GM12865 (cell line): ENCODE measurements at regions not wholly inside any gene's neighbourhood (a gene's known extent, or its start where the extent isn't known, plus 50 kb on each side); places are given as distances from the start of the nearest gene placed in this dataset.

Experiments used
- DNase-seq: peaks from one replicate; pipeline ENCODE4 v3.0.0; 2010; ENCODE audit warnings: low read depth
- H3K4me3 ChIP-seq: 2 replicates; pipeline ENCODE4 v1.5.1; 2011; ENCODE audit warnings: mild to moderate bottlenecking, low read depth, low read length, control low read depth
- CTCF ChIP-seq: IDR thresholded peaks from 2 replicates; pipeline ENCODE4 v1.5.1; 2011; ENCODE audit warnings: low read length, control low read depth, low read depth, inconsistent platforms; ENCODE audit not compliant: insufficient read depth; ENCODE audit errors: missing control alignments

GRCh38 chr3:168824107-168824506 lies 728.4 kb upstream of the GOLIM4 start:
- no peak for TF ChIP-seq CTCF

GRCh38 chr3:168823466-168823865 lies 727.7 kb upstream of the GOLIM4 start:
- no peak for TF ChIP-seq CTCF
- H3K4me3 ChIP-seq: no peak overlapping the region
- no peak for DNase-seq

More at GRCh38 chr3:168824107-168824506, 728.4 kb upstream of the GOLIM4 start:
- DNase-seq: peak; percentile 6
- no peak overlapping the region for H3K4me3 ChIP-seq

- no peak for TF ChIP-seq CTCF
- DNase-seq: no peak
- H3K4me3 ChIP-seq: no peak overlapping the region
Observed at GRCh38 chr3:168820810-168821415, 725.2 kb upstream of the GOLIM4 start.

- TF ChIP-seq CTCF: no peak
- H3K4me3 ChIP-seq: no peak overlapping the region
- DNase-seq: no peak
Observed at GRCh38 chr3:168817177-168817576, 721.5 kb upstream of the GOLIM4 start.

GRCh38 chr3:168815946-168816345 lies 720.2 kb upstream of the GOLIM4 start:
- no peak for DNase-seq
- TF ChIP-seq CTCF: no peak

GRCh38 chr3:168813225-168813802 lies 717.6 kb upstream of the GOLIM4 start:
- no peak for DNase-seq
- H3K4me3 ChIP-seq: no peak overlapping the region
- TF ChIP-seq CTCF: no peak

More at GRCh38 chr3:168815946-168816345, 720.2 kb upstream of the GOLIM4 start:
- H3K4me3 ChIP-seq: no peak overlapping the region

GRCh38 chr3:168812234-168812633 lies 716.5 kb upstream of the GOLIM4 start:
- H3K4me3 ChIP-seq: no peak overlapping the region
- no peak for TF ChIP-seq CTCF
- DNase-seq: no peak
